ENCODE measurements at regions not wholly inside any gene's neighbourhood (a gene's known extent, or its start where the extent isn't known, plus 50 kb on each side); places are given as distances from the start of the nearest gene placed in this dataset.

- no peak for DNase-seq (ENCODE audit: extremely low read depth, low read depth)
- no peak for TF ChIP-seq CTCF (IDR thresholded peaks at IDR 0.05; ENCODE audit: low read depth, low read length)
These were observed 981.0 kb downstream of the TMEM121 start for GRCh38 chr14:106507354-106507753.

GRCh38 chr14:106508216-106508615 is 981.8 kb downstream of the TMEM121 start:
- TF ChIP-seq CTCF (IDR thresholded peaks at IDR 0.05; ENCODE audit: low read depth, low read length) = no peak
- DNase-seq (ENCODE audit: extremely low read depth, low read depth) = no peak

- no peak for DNase-seq (ENCODE audit: extremely low read depth, low read depth)
- TF ChIP-seq CTCF (IDR thresholded peaks at IDR 0.05; ENCODE audit: low read depth, low read length) = no peak
These were observed 982.8 kb downstream of the TMEM121 start for GRCh38 chr14:106509176-106509575.

- no peak for TF ChIP-seq CTCF (IDR thresholded peaks at IDR 0.05; ENCODE audit: low read depth, low read length)
- DNase-seq (ENCODE audit: extremely low read depth, low read depth) = no peak
These were observed 983.4 kb downstream of the TMEM121 start for GRCh38 chr14:106509807-106510206.

GRCh38 chr14:106511006-106511799 is 984.8 kb downstream of the TMEM121 start:
- no peak for DNase-seq (ENCODE audit: extremely low read depth, low read depth)
- TF ChIP-seq CTCF (IDR thresholded peaks at IDR 0.05; ENCODE audit: low read depth, low read length) = no peak

- DNase-seq (ENCODE audit: extremely low read depth, low read depth) = no peak
- TF ChIP-seq CTCF (IDR thresholded peaks at IDR 0.05; ENCODE audit: low read depth, low read length) = no peak
These were observed 985.4 kb downstream of the TMEM121 start for GRCh38 chr14:106511800-106512198.

- no peak for TF ChIP-seq CTCF (IDR thresholded peaks at IDR 0.05; ENCODE audit: low read depth, low read length)
- DNase-seq (ENCODE audit: extremely low read depth, low read depth) = no peak
These were observed 986.9 kb downstream of the TMEM121 start for GRCh38 chr14:106513302-106513701.
